HEK293T (cell line): ENCODE measurements at regions not wholly inside any gene's neighbourhood (a gene's known extent, or its start where the extent isn't known, plus 50 kb on each side); places are given as distances from the start of the nearest gene placed in this dataset.

Experiments
- CTCF ChIA-PET: fragments of 350-600 bp; formaldehyde crosslinking; extraction: SDS; loops from one replicate; lab custom pipeline; 2021; ENCODE audit warnings: antibody characterized with exemption, inconsistent platforms; lab: Yijun Ruan, JAX
- POLR2A ChIA-PET: fragments of 350-600 bp; formaldehyde crosslinking; extraction: SDS; loops from one replicate; lab custom pipeline; 2020; ENCODE audit warnings: antibody characterized with exemption, inconsistent platforms; lab: Yijun Ruan, JAX
- DNase-seq: peaks from one replicate; pipeline ENCODE4 v3.0.0; 2012; ENCODE audit warnings: mixed read lengths; ENCODE audit errors: extremely low spot score
- ARNT ChIP-seq: fragments of 450-650 bp; IDR thresholded peaks from 2 replicates; pipeline ENCODE4 v1.6.1; 2017; ENCODE audit warnings: mild to moderate bottlenecking
- BHLHE40 ChIP-seq: fragments of 450-650 bp; IDR thresholded peaks from 2 replicates; pipeline ENCODE4 v1.6.1; 2016; ENCODE audit warnings: mild to moderate bottlenecking, moderate library complexity, borderline replicate concordance
- CTBP1 ChIP-seq: fragments of 450-650 bp; IDR thresholded peaks from 2 replicates; pipeline ENCODE4 v1.6.1; 2016; ENCODE audit warnings: borderline replicate concordance
- ELF4 ChIP-seq: fragments of 450-650 bp; IDR thresholded peaks from 2 replicates; pipeline ENCODE4 v1.6.1; 2017; ENCODE audit warnings: antibody characterized with exemption
- FOXA1 ChIP-seq: fragments of 450-650 bp; IDR thresholded peaks from 2 replicates; pipeline ENCODE4 v1.6.1; 2016; ENCODE audit warnings: mild to moderate bottlenecking
- FOXK2 ChIP-seq: fragments of 450-650 bp; IDR thresholded peaks from 2 replicates; pipeline ENCODE4 v1.6.1; 2016; ENCODE audit warnings: mild to moderate bottlenecking
- FOXM1 ChIP-seq: fragments of 450-650 bp; IDR thresholded peaks from 2 replicates; pipeline ENCODE4 v1.6.1; 2017; ENCODE audit warnings: mild to moderate bottlenecking, borderline replicate concordance
- HDGF ChIP-seq: fragments of 450-650 bp; IDR thresholded peaks from 2 replicates; pipeline ENCODE4 v1.6.1; 2017; ENCODE audit warnings: antibody characterized with exemption, borderline replicate concordance
- L3MBTL2 ChIP-seq: fragments of 450-650 bp; conservative IDR thresholded peaks from 2 replicates; pipeline ENCODE4 v1.6.1; 2016; ENCODE audit warnings: mild to moderate bottlenecking
- LEF1 ChIP-seq: fragments of 450-650 bp; IDR thresholded peaks from 2 replicates; pipeline ENCODE4 v1.6.1; 2017; ENCODE audit warnings: mild to moderate bottlenecking, borderline replicate concordance
- NFRKB ChIP-seq: fragments of 450-650 bp; IDR thresholded peaks from 2 replicates; pipeline ENCODE4 v1.6.1; 2016; ENCODE audit warnings: mild to moderate bottlenecking, moderate library complexity
- PKNOX1 ChIP-seq: fragments of 450-650 bp; IDR thresholded peaks from 2 replicates; pipeline ENCODE4 v1.6.1; 2016
- SP1 ChIP-seq: fragments of 450-650 bp; IDR thresholded peaks from 2 replicates; pipeline ENCODE4 v1.6.1; 2017
- SUZ12 ChIP-seq: fragments of 450-650 bp; IDR thresholded peaks from 2 replicates; pipeline ENCODE4 v1.6.1; 2016; ENCODE audit warnings: mild to moderate bottlenecking
- TARDBP ChIP-seq: fragments of 450-650 bp; IDR thresholded peaks from 2 replicates; pipeline ENCODE4 v1.6.1; 2016
- ZNF384 ChIP-seq: fragments of 450-650 bp; IDR thresholded peaks from 2 replicates; pipeline ENCODE4 v1.6.1; 2016

GRCh38 chr7:392822-393221 lies 102.9 kb downstream of the FOXL3 start:
- no peak for TF ChIP-seq L3MBTL2
- TF ChIP-seq FOXA1: no peak
- TF ChIP-seq FOXK2: no peak
- no peak for TF ChIP-seq NFRKB
- TF ChIP-seq LEF1: no peak
- TF ChIP-seq ZNF384: no peak
- no peak for TF ChIP-seq PKNOX1
- TF ChIP-seq ELF4: no peak
- TF ChIP-seq SP1: no peak
- no peak for TF ChIP-seq SUZ12
- TF ChIP-seq BHLHE40: no peak
- TF ChIP-seq CTBP1: no peak
- TF ChIP-seq HDGF: no peak
- no peak for TF ChIP-seq FOXM1
- no peak for TF ChIP-seq ARNT
- no peak for TF ChIP-seq TARDBP
- ChIA-PET CTCF (no interaction called here), POLR2A (no interaction called here)
- DNase-seq: no peak

- CTCF ChIA-PET: no interaction called here
Measured at GRCh38 chr7:395643-396042, 105.7 kb downstream of the FOXL3 start.

GRCh38 chr7:398888-399287 lies 108.9 kb downstream of the FOXL3 start:
- CTCF ChIA-PET: no interaction called here
- POLR2A ChIA-PET: no interaction called here
- DNase-seq: no peak
- TF ChIP-seq TARDBP (no peak), BHLHE40 (no peak), LEF1 (no peak), CTBP1 (no peak), SUZ12 (no peak), HDGF (no peak), SP1 (no peak), FOXK2 (no peak), ELF4 (no peak), FOXM1 (no peak), PKNOX1 (no peak), FOXA1 (no peak), ZNF384 (no peak), ARNT (no peak), L3MBTL2 (no peak), NFRKB (no peak)

More at GRCh38 chr7:395643-396042, 105.7 kb downstream of the FOXL3 start:
- TF ChIP-seq NFRKB (no peak), SP1 (no peak), FOXK2 (no peak), FOXM1 (no peak), TARDBP (no peak), FOXA1 (no peak), SUZ12 (no peak), LEF1 (no peak), BHLHE40 (no peak), ELF4 (no peak), L3MBTL2 (no peak), ZNF384 (no peak), ARNT (no peak), HDGF (no peak), CTBP1 (no peak), PKNOX1 (no peak)
- POLR2A ChIA-PET: no interaction called here
- no peak for DNase-seq

- no peak for DNase-seq
- CTCF ChIA-PET: no interaction called here
- POLR2A ChIA-PET: no interaction called here
- TF ChIP-seq NFRKB (no peak), FOXK2 (no peak), SP1 (no peak), TARDBP (no peak), ELF4 (no peak), CTBP1 (no peak), FOXM1 (no peak), LEF1 (no peak), PKNOX1 (no peak), FOXA1 (no peak), ZNF384 (no peak), ARNT (no peak), L3MBTL2 (no peak), BHLHE40 (no peak), SUZ12 (no peak), HDGF (no peak)
Measured at GRCh38 chr7:400901-401485, 111.0 kb downstream of the FOXL3 start.

- ChIA-PET POLR2A (no interaction called here), CTCF (no interaction called here)
- DNase-seq: no peak
- TF ChIP-seq PKNOX1 (no peak), TARDBP (no peak), L3MBTL2 (no peak)
Measured at GRCh38 chr7:401495-401894, 111.5 kb downstream of the FOXL3 start.
